ENCODE measurements at regions not wholly inside any gene's neighbourhood (a gene's known extent, or its start where the extent isn't known, plus 50 kb on each side); places are given as distances from the start of the nearest gene placed in this dataset.

DNA sequence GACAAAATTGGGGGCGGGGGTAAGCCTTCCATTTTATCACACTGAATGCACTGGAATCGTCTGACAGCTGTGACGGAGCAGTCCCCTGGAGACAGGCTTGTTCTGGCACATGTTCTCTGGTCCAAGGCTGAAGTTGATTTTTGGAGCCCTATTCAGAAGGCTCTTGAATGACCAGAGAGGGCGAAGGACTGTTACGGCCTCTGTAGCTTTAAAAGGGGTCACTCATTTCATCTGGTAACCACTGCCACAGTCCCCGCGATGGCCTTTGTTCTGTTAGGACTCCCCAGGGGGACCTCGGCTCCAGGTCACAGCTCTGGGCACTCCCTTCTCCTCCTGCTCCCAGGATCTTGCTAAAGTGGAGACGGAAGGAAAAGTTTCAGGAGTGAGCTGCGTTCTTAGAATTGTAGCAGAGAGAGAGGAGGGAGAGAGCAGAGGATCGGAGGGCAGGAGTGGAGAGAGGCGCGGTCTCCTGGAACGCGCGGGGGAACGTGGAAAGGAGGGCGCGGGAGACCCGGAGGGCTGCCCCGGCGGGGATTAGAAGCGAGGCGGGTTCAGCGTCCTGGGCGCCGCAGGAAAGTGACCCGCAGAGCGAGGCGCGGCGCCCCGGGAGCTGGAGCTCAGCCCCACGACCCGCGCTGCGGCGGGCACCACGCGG is 134.3 kb upstream of the MYO16 start:
- TF ChIP-seq, protein P1, sequence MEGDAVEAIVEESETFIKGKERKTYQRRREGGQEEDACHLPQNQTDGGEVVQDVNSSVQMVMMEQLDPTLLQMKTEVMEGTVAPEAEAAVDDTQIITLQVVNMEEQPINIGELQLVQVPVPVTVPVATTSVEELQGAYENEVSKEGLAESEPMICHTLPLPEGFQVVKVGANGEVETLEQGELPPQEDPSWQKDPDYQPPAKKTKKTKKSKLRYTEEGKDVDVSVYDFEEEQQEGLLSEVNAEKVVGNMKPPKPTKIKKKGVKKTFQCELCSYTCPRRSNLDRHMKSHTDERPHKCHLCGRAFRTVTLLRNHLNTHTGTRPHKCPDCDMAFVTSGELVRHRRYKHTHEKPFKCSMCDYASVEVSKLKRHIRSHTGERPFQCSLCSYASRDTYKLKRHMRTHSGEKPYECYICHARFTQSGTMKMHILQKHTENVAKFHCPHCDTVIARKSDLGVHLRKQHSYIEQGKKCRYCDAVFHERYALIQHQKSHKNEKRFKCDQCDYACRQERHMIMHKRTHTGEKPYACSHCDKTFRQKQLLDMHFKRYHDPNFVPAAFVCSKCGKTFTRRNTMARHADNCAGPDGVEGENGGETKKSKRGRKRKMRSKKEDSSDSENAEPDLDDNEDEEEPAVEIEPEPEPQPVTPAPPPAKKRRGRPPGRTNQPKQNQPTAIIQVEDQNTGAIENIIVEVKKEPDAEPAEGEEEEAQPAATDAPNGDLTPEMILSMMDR (IDR thresholded peaks at IDR 0.05; ENCODE audit: unreplicated experiment): no peak
- CTCF ChIA-PET: no interaction called here
- Mint-ChIP-seq H3K27ac (ENCODE audit: unreplicated experiment) (no peak overlapping the region), H3K27me3 (ENCODE audit: unreplicated experiment) (no peaks in the 10 kb centered on the region), H3K4me1 (ENCODE audit: low read depth, unreplicated experiment) (no peaks in the 10 kb centered on the region), H3K4me3 (ENCODE audit: low read depth, unreplicated experiment) (no peak overlapping the region), H3K36me3 (ENCODE audit: insufficient read depth, unreplicated experiment) (no peaks in the 10 kb centered on the region), H3K9me3 (ENCODE audit: low read depth, unreplicated experiment) (peaks cover 2% of the 10 kb centered on the region)
- DNase-seq: no peak
- no TSS peak for BruUV-seq (replicated peaks)
- intact Hi-C loops (cut with micrococcal nuclease; ENCODE audit: unreplicated experiment): no loop called here

GRCh38 chr13:108495646-108496361 is 133.6 kb upstream of the MYO16 start:
- no peak for DNase-seq

GRCh38 chr13:108496362-108497210 is 132.8 kb upstream of the MYO16 start:
- DNase-seq: no peak
- H3K4me1 Mint-ChIP-seq (ENCODE audit: low read depth, unreplicated experiment): no peaks in the 10 kb centered on the region
- no TSS peak for BruUV-seq (replicated peaks)
- H3K36me3 Mint-ChIP-seq (ENCODE audit: insufficient read depth, unreplicated experiment): no peaks in the 10 kb centered on the region
- CTCF ChIA-PET: no interaction called here
- no peak overlapping the region for H3K4me3 Mint-ChIP-seq (ENCODE audit: low read depth, unreplicated experiment)
- intact Hi-C loops (cut with micrococcal nuclease; ENCODE audit: unreplicated experiment): no loop called here
- no peaks in the 10 kb centered on the region for H3K9me3 Mint-ChIP-seq (ENCODE audit: low read depth, unreplicated experiment)
- TF ChIP-seq, protein P1 (IDR thresholded peaks at IDR 0.05; ENCODE audit: unreplicated experiment): no peak
- H3K27me3 Mint-ChIP-seq (ENCODE audit: unreplicated experiment): no peaks in the 10 kb centered on the region
- H3K27ac Mint-ChIP-seq (ENCODE audit: unreplicated experiment): no peak overlapping the region

More at GRCh38 chr13:108495646-108496361, 133.6 kb upstream of the MYO16 start:
- H3K27me3 Mint-ChIP-seq (ENCODE audit: unreplicated experiment): no peaks in the 10 kb centered on the region
- intact Hi-C loops (cut with micrococcal nuclease; ENCODE audit: unreplicated experiment): no loop called here
- TF ChIP-seq, protein P1 (IDR thresholded peaks at IDR 0.05; ENCODE audit: unreplicated experiment): no peak
- CTCF ChIA-PET: no interaction called here
- peaks cover 2% of the 10 kb centered on the region for H3K9me3 Mint-ChIP-seq (ENCODE audit: low read depth, unreplicated experiment)
- no TSS peak for BruUV-seq (replicated peaks)
- no peak overlapping the region for H3K4me3 Mint-ChIP-seq (ENCODE audit: low read depth, unreplicated experiment)
- H3K4me1 Mint-ChIP-seq (ENCODE audit: low read depth, unreplicated experiment): no peaks in the 10 kb centered on the region
- no peaks in the 10 kb centered on the region for H3K36me3 Mint-ChIP-seq (ENCODE audit: insufficient read depth, unreplicated experiment)
- H3K27ac Mint-ChIP-seq (ENCODE audit: unreplicated experiment): no peak overlapping the region

GRCh38 chr13:108500711-108501110 is 128.7 kb upstream of the MYO16 start:
- BruUV-seq (replicated peaks): no TSS peak
- no peak overlapping the region for H3K4me3 Mint-ChIP-seq (ENCODE audit: low read depth, unreplicated experiment)
- intact Hi-C loops (cut with micrococcal nuclease; ENCODE audit: unreplicated experiment): no loop called here
- no peaks in the 10 kb centered on the region for H3K27me3 Mint-ChIP-seq (ENCODE audit: unreplicated experiment)
- no peaks in the 10 kb centered on the region for H3K4me1 Mint-ChIP-seq (ENCODE audit: low read depth, unreplicated experiment)
- DNase-seq: no peak
- CTCF ChIA-PET: no interaction called here
- TF ChIP-seq, protein P1 (IDR thresholded peaks at IDR 0.05; ENCODE audit: unreplicated experiment): no peak
- H3K27ac Mint-ChIP-seq (ENCODE audit: unreplicated experiment): no peak overlapping the region
- no peaks in the 10 kb centered on the region for H3K36me3 Mint-ChIP-seq (ENCODE audit: insufficient read depth, unreplicated experiment)
- no peaks in the 10 kb centered on the region for H3K9me3 Mint-ChIP-seq (ENCODE audit: low read depth, unreplicated experiment)

All from Calu3 (cell line).